K562 (cell line): ENCODE measurements at regions not wholly inside any gene's neighbourhood (a gene's known extent, or its start where the extent isn't known, plus 50 kb on each side); places are given as distances from the start of the nearest gene placed in this dataset.

ENCODE experiments used
- ATAC-seq: fragments of 200-7000 bp; cut with Tn5 transposase; 3 replicates; pipeline ENCODE4 v1.9.1; 2020; ENCODE audit warnings: moderate library complexity
- BruUV-seq: library from RNA; stranded (reverse); fragments of 400-500 nt; replicated peaks from 2 replicates; lab custom pipeline; 2021; lab: Mats Ljungman, UMichigan
- CTCF ChIA-PET: fragments of 300-600 bp; formaldehyde crosslinking; extraction: SDS; loops from one replicate; lab custom pipeline; 2021; ENCODE audit warnings: low intra/inter-chr PET ratio; lab: Yijun Ruan, JAX
- POLR2A ChIA-PET: fragments of 300-600, 350-650 bp; sonication (Branson Sonifier 250); formaldehyde crosslinking; extraction: SDS; loops from one replicate; lab custom pipeline; 2021; ENCODE audit warnings: antibody characterized with exemption, inconsistent platforms; lab: Yijun Ruan, JAX
- DNase-seq, 4 experiments: peaks; one replicate each; pipeline versions ENCODE4 v3.0.0 to v3.0.0-alpha.2; 2011 to 2018; ENCODE audit warnings: low spot score in 3 of 4, mixed read lengths in 3 of 4; ENCODE audit errors: extremely low read depth in 1 of 4
- FAIRE-seq: peaks from 2 replicates; lab custom pipeline; 2011; peaks lifted over from hg19 to GRCh38; lab: Jason Lieb, UNC
- H2AFZ ChIP-seq: 2 replicates; pipeline ENCODE4 v1.6.0; 2011; ENCODE audit warnings: low read depth, low read length, control low read depth, inconsistent platforms
- H3K27ac ChIP-seq: fragments of 200-600 bp; 3 replicates; pipeline ENCODE4 v1.8.0; 2011; ENCODE audit warnings: low read depth, mild to moderate bottlenecking, control low read depth, inconsistent platforms, low read length, moderate library complexity, mixed read lengths; ENCODE audit errors: extremely low read depth
- H3K27me3 ChIP-seq, 2 experiments: fragments of 300-600 bp in 1 of 2; 2 replicates in 1 of 2; 3 replicates in 1 of 2; pipeline versions ENCODE4 v1.6.0 to v1.8.0; 2011; ENCODE audit warnings: inconsistent platforms in 2 of 2, low read length in 2 of 2, mild to moderate bottlenecking in 1 of 2, mixed read lengths in 1 of 2, moderate library complexity in 1 of 2; ENCODE audit not compliant: control insufficient read depth in 2 of 2, insufficient read depth in 2 of 2
- H3K36me3 ChIP-seq: fragments of 300-600 bp; 3 replicates; pipeline ENCODE4 v1.8.0; 2011; ENCODE audit warnings: mild to moderate bottlenecking, low read length, inconsistent platforms; ENCODE audit not compliant: control insufficient read depth, insufficient read depth
- H3K4me1 ChIP-seq, 2 experiments: fragments of 200-600 bp in 1 of 2; replicated peaks in 1 of 2; 2 replicates in 1 of 2; 3 replicates in 1 of 2; pipeline versions ENCODE4 v1.5.1 to v1.8.0; 2011; ENCODE audit warnings: inconsistent platforms in 2 of 2, low read length in 2 of 2, mild to moderate bottlenecking in 1 of 2, mixed read lengths in 1 of 2, moderate library complexity in 1 of 2; ENCODE audit not compliant: control insufficient read depth in 2 of 2, insufficient read depth in 2 of 2
- H3K4me2 ChIP-seq: 2 replicates; pipeline ENCODE4 v1.6.1; 2011; ENCODE audit warnings: low read length, control low read depth, inconsistent platforms, mixed read lengths; ENCODE audit not compliant: insufficient read depth
- H3K4me3 ChIP-seq: fragments of 200-600 bp; sonication (generic), shearing (Covaris generic); 2 replicates; pipeline ENCODE4 v1.5.1; 2016; ENCODE audit warnings: control low read depth, inconsistent platforms
- H3K79me2 ChIP-seq: fragments of 200-600 bp; 3 replicates; pipeline ENCODE4 v1.8.0; 2011; ENCODE audit warnings: low read length, inconsistent platforms; ENCODE audit not compliant: control insufficient read depth, insufficient read depth
- H3K9ac ChIP-seq, 2 experiments: 2 replicates each; pipeline versions ENCODE4 v1.6.0 to v1.6.1; 2011; ENCODE audit warnings: low read depth in 2 of 2, low read length in 2 of 2, control low read depth in 1 of 2, inconsistent platforms in 1 of 2, mild to moderate bottlenecking in 1 of 2, mixed read lengths in 1 of 2; ENCODE audit not compliant: insufficient read depth in 1 of 2
- H3K9me1 ChIP-seq: one replicate; pipeline ENCODE4 v1.6.0; 2011; ENCODE audit warnings: inconsistent platforms, mild to moderate bottlenecking, low read length, moderate library complexity; ENCODE audit not compliant: control insufficient read depth, insufficient read depth
- H3K9me3 ChIP-seq: replicated peaks from 2 replicates; pipeline ENCODE4 v1.5.1; 2011; ENCODE audit warnings: low read depth, low read length, inconsistent platforms; ENCODE audit not compliant: control insufficient read depth, insufficient read depth
- H4K20me1 ChIP-seq: replicated peaks from 2 replicates; pipeline ENCODE4 v1.6.1; 2011; ENCODE audit warnings: low read length, inconsistent platforms, mixed read lengths; ENCODE audit not compliant: control insufficient read depth, insufficient read depth
- FOXA3 ChIP-seq, 2 experiments: fragments of 450-650 bp in 1 of 2; sonication (generic) in 1 of 2; formaldehyde crosslinking; IDR thresholded peaks in 1 of 2; conservative IDR thresholded peaks in 1 of 2; 2 replicates each; pipeline versions ENCODE4 v1.4.0 to v1.8.0; 2020 to 2022; ENCODE audit warnings: mild to moderate bottlenecking in 2 of 2, missing genetic modification reagents in 1 of 2
- TRIM28 ChIP-seq: fragments of 450-650 bp; IDR thresholded peaks from 2 replicates; pipeline ENCODE4 v1.6.1; 2017
- USF2 ChIP-seq: sonication (generic); formaldehyde crosslinking; IDR thresholded peaks from 2 replicates; pipeline ENCODE4 v1.5.0; 2020; ENCODE audit warnings: missing genetic modification reagents
- ZNF316 ChIP-seq: fragments of 450-650 bp; IDR thresholded peaks from 2 replicates; pipeline ENCODE4 v1.6.1; 2016
- ZNF766 ChIP-seq: fragments of 200-800 bp; sonication (Bioruptor generic); conservative IDR thresholded peaks from 2 replicates; pipeline ENCODE4 v1.6.1; 2016; ENCODE audit warnings: missing genetic modification characterization, missing compliant biosample characterization
- WGBS: fragments of 100-300 bp; shearing (Covaris generic); methylation state at CpG from one replicate; pipeline ENCODE4 v1.1.6; 2016; ENCODE audit warnings: low coverage, mixed read lengths; ENCODE audit not compliant: insufficient coverage; ENCODE audit errors: missing lambda C conversion rate; 5-methylcytosine and 5-hydroxymethylcytosine counted together
- in situ Hi-C: fragments of 300-500 bp; cut with MboI; formaldehyde crosslinking; loops from 4 replicates; pipeline ENCODE4 v1.15.0; 2018; ENCODE audit warnings: inconsistent platforms, mixed read lengths
- intact Hi-C: fragments of 100-400 bp; cut with micrococcal nuclease; formaldehyde crosslinking; loops from 2 replicates; pipeline ENCODE4 v1.14.2; 2022
- TF ChIP-seq, protein P1 (sequence below): fragments of 450-650 bp; IDR thresholded peaks from 2 replicates; pipeline ENCODE4 v1.6.1; 2016
- TF ChIP-seq, protein P2 (sequence below): fragments of 250-450 bp; sonication (Bioruptor Pico); IDR thresholded peaks from 2 replicates; pipeline ENCODE4 v1.5.0; 2021
- TF ChIP-seq, protein P3 (sequence below), 2 experiments: IDR thresholded peaks; 2 replicates each; pipeline ENCODE4 v1.6.1; 2011; ENCODE audit warnings: borderline replicate concordance in 1 of 2, control low read depth in 1 of 2, low read depth in 1 of 2, low read length in 1 of 2, mild to moderate bottlenecking in 1 of 2, mixed read lengths in 1 of 2, moderate library complexity in 1 of 2; ENCODE audit not compliant: insufficient read depth in 1 of 2, insufficient read length in 1 of 2, poor library complexity in 1 of 2, severe bottlenecking in 1 of 2; ENCODE audit errors: extremely low read depth in 1 of 2

DNA sequence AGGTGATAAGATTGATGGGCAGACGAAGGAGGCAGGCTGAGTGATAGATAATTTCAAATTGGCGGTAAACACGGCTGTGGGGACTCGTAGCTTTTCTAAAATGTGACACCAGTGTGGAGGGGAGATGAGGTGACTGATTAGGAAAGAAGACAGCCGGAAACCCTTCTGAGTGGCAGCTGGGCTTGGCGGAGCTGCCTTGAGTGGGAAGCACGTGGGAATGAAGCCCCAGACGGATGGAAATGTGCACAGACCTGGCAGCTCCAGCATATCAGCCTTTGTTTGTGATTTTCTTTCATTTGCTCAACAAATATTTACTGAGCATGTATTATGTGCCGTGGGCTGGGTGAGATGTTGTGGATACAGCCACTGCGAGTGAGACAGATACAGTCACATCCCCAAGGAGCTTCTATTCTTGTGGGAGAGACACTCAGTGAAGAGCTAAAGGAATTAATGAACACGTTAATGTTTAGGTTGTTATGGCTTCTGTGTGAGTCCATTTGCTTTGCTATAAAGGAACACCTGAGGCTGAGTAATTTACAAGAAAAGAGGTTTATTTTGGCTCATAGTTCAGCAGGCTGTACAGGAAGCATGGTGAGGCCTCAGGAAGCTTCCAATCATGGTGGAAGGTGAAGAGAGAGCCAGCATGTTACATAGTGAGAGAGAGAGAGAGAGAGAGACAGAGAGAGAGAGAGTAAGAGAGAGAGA, 65.5 kb upstream of the LHX5 start:
- no peaks in the 10 kb centered on the region for H3K36me3 ChIP-seq
- no peak overlapping the region for H3K4me3 ChIP-seq
- DNase-seq, result no peak
- no peak for ATAC-seq
- H3K27ac ChIP-seq, result no peak overlapping the region
- no peaks in the 10 kb centered on the region for H3K79me2 ChIP-seq
- H3K9me3 ChIP-seq, result peaks cover 7% of the 10 kb centered on the region; the same call in 1 of the 2 replicates
- peaks cover 34 to 59% of the 10 kb centered on the region in 2 experiments for H3K27me3 ChIP-seq
- POLR2A ChIA-PET, result interaction anchor here (0.5 to 0.7 kb wide), 3 partner anchors 9 to 283 kb away, joined by 3 read pairs; no protein-coding TSS in a partner anchor
- no peak for FAIRE-seq
- H4K20me1 ChIP-seq, result no peaks in the 10 kb centered on the region
- intact Hi-C loops, result no loop called here
- H3K9me1 ChIP-seq, result no peaks in the 10 kb centered on the region
- H3K4me1 ChIP-seq, result no peaks in the 10 kb centered on the region; a peak in 1 of 5 replicates
- peak; percentile 67 for TF ChIP-seq ZNF316
- no peak for TF ChIP-seq USF2 (CRISPR knock-in tag)
- TF ChIP-seq ZNF766 (CRISPR knock-in tag), result peak; percentile 88
- TF ChIP-seq, protein P1, sequence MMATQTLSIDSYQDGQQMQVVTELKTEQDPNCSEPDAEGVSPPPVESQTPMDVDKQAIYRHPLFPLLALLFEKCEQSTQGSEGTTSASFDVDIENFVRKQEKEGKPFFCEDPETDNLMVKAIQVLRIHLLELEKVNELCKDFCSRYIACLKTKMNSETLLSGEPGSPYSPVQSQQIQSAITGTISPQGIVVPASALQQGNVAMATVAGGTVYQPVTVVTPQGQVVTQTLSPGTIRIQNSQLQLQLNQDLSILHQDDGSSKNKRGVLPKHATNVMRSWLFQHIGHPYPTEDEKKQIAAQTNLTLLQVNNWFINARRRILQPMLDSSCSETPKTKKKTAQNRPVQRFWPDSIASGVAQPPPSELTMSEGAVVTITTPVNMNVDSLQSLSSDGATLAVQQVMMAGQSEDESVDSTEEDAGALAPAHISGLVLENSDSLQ, result peak; percentile 29; the same call in 1 of the 2 replicates
- TF ChIP-seq, protein P2, sequence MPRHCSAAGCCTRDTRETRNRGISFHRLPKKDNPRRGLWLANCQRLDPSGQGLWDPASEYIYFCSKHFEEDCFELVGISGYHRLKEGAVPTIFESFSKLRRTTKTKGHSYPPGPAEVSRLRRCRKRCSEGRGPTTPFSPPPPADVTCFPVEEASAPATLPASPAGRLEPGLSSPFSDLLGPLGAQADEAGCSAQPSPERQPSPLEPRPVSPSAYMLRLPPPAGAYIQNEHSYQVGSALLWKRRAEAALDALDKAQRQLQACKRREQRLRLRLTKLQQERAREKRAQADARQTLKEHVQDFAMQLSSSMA (CRISPR knock-in tag), result no peak
- TF ChIP-seq TRIM28, result peak; percentile 74
- TF ChIP-seq, protein P3, sequence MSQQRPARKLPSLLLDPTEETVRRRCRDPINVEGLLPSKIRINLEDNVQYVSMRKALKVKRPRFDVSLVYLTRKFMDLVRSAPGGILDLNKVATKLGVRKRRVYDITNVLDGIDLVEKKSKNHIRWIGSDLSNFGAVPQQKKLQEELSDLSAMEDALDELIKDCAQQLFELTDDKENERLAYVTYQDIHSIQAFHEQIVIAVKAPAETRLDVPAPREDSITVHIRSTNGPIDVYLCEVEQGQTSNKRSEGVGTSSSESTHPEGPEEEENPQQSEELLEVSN (IDR thresholded peaks at IDR 0.05; ENCODE audit: borderline replicate concordance in 1 of 2, extremely low read depth in 1 of 2, insufficient read depth in 1 of 2, insufficient read length in 1 of 2, low read depth in 1 of 2, low read length in 1 of 2, poor library complexity in 1 of 2, severe bottlenecking in 1 of 2), result peak in 1 of 2 experiments; percentile 27
- TF ChIP-seq FOXA3 (CRISPR knock-in tag; conservative IDR thresholded peaks at IDR 0.05 in 1 of 2, IDR thresholded peaks at IDR 0.05 in 1 of 2), result no peak
- H3K4me2 ChIP-seq, result no peak overlapping the region
- under 1% methylated on average over 11 of the region's 11 CpGs for WGBS
- no peak overlapping the region for H2AFZ ChIP-seq
- in situ Hi-C loops, result no loop called here
- H3K9ac ChIP-seq, result no peak overlapping the region
- CTCF ChIA-PET, result no interaction called here
- BruUV-seq, result no TSS peak
